ENCODE measurements at regions not wholly inside any gene's neighbourhood (a gene's known extent, or its start where the extent isn't known, plus 50 kb on each side); places are given as distances from the start of the nearest gene placed in this dataset.

DNA sequence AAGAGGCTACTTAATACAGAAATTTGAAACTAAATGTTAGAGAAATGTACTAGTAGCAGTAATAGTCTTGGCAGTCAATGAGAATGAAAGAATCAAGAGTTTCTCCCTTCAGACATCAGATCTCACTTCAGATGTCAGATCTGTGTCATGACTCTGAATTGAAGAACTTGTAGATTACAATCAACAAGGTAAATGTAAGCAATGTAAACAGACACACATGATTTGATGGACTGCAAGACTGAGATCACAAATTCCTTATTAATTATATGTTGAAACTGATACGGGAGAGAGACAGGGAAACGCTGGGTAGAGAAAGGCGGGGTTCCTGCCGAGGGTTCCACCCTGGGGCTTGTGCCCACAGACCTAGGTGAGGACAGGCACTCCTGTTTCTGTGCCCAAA is 65.5 kb upstream of the HHIP start:
- BruUV-seq (replicated peaks), result no TSS peak
- no peak overlapping the region for H3K4me2 ChIP-seq (ENCODE audit: low read depth, low read length)
- in situ Hi-C loops (cut with MboI; ENCODE audit: low sequenced_read_pairs), result no loop called here

More for the DNA sequence above, 65.5 kb upstream of the HHIP start:
- intact Hi-C loops (cut with micrococcal nuclease), result no loop called here
- Histone ChIP-seq H3K4ac (ENCODE audit: low read depth, low read length) (peak overlapping the region; percentile 61), H2BK20ac (ENCODE audit: low read depth, low read length) (peak overlapping the region; percentile 55), H3K9me1 (ENCODE audit: insufficient read depth, low read length) (no peaks in the 10 kb centered on the region), H3K18ac (ENCODE audit: low read depth, low read length) (no peak overlapping the region), H3K9ac (ENCODE audit: low read depth, low read length) (no peak overlapping the region), H3K4me1 (ENCODE audit: control insufficient read depth, insufficient read depth, low read length) (peaks cover 4% of the 10 kb centered on the region; the same call in 1 of the 2 replicates), H3K27me3 (ENCODE audit: control insufficient read depth, insufficient read depth, low read length) (no peaks in the 10 kb centered on the region), H4K91ac (ENCODE audit: insufficient read depth, low read depth, low read length) (peak overlapping the region; percentile 23; the same call in 1 of the 2 replicates), H2AFZ (replicated peaks; ENCODE audit: low read length, poor library complexity) (no peak overlapping the region), H3K27ac (ENCODE audit: insufficient read depth, low read length) (no peak overlapping the region), H4K5ac (ENCODE audit: low read depth, low read length) (no peak overlapping the region), H3K23ac (ENCODE audit: low read depth, low read length) (no peak overlapping the region), H3K56ac (ENCODE audit: extremely low read depth, insufficient read depth, low read length) (no peak overlapping the region), H2BK120ac (ENCODE audit: low read depth, low read length) (peak overlapping the region; percentile 71), H4K8ac (ENCODE audit: low read depth in 2 of 2, low read length in 2 of 2) (no peak overlapping the region; a peak in 1 of 4 replicates), H3K79me1 (ENCODE audit: low read depth in 1 of 2, low read length in 2 of 2) (no peaks in the 10 kb centered on the region), H3K4me3 (ENCODE audit: insufficient read depth, low read depth, low read length) (no peak overlapping the region), H2BK5ac (ENCODE audit: low read depth, low read length, poor library complexity, severe bottlenecking) (peak overlapping the region; percentile 64), H2AK9ac (replicated peaks; ENCODE audit: low read depth, low read length, poor library complexity) (peak overlapping the region; percentile 51), H2BK15ac (ENCODE audit: low read depth, low read length) (no peak overlapping the region; the same call in 2 of the 3 replicates), H4K20me1 (ENCODE audit: insufficient read depth, low read length) (no peaks in the 10 kb centered on the region), H3K9me3 (ENCODE audit: control insufficient read depth, insufficient read depth, low read length) (no peaks in the 10 kb centered on the region), H2AK5ac (ENCODE audit: low read depth, low read length) (peak overlapping the region; percentile 57; the same call in 1 of the 2 replicates), H3K36me3 (ENCODE audit: control insufficient read depth, insufficient read depth, low read length) (no peaks in the 10 kb centered on the region), H3K14ac (replicated peaks; ENCODE audit: low read depth, low read length) (peak overlapping the region; percentile 37; the same call in 1 of the 2 replicates)
- no peak for ATAC-seq (ENCODE audit: low read depth)
- dilution Hi-C loops (cut with HindIII; ENCODE audit: low sequenced_read_pairs, unreplicated experiment), result no loop called here
- no peak for DNase-seq
- ChIA-PET POLR2A (ENCODE audit: unreplicated experiment) (no interaction called here), CTCF (no interaction called here)
- TF ChIP-seq, protein P1, sequence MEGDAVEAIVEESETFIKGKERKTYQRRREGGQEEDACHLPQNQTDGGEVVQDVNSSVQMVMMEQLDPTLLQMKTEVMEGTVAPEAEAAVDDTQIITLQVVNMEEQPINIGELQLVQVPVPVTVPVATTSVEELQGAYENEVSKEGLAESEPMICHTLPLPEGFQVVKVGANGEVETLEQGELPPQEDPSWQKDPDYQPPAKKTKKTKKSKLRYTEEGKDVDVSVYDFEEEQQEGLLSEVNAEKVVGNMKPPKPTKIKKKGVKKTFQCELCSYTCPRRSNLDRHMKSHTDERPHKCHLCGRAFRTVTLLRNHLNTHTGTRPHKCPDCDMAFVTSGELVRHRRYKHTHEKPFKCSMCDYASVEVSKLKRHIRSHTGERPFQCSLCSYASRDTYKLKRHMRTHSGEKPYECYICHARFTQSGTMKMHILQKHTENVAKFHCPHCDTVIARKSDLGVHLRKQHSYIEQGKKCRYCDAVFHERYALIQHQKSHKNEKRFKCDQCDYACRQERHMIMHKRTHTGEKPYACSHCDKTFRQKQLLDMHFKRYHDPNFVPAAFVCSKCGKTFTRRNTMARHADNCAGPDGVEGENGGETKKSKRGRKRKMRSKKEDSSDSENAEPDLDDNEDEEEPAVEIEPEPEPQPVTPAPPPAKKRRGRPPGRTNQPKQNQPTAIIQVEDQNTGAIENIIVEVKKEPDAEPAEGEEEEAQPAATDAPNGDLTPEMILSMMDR (conservative IDR thresholded peaks at IDR 0.05; ENCODE audit: low read depth, low read length), result no peak
- no peak for TF ChIP-seq BHLHE40 (IDR thresholded peaks at IDR 0.05; ENCODE audit: low read depth, low read length)
- TF ChIP-seq RFX5 (IDR thresholded peaks at IDR 0.05; ENCODE audit: low read depth, low read length), result no peak
- no peak for TF ChIP-seq MAZ (IDR thresholded peaks at IDR 0.05; ENCODE audit: borderline replicate concordance, low read depth, low read length)
- no peak for TF ChIP-seq RCOR1 (IDR thresholded peaks at IDR 0.05; ENCODE audit: insufficient replicate concordance, low read length)
- TF ChIP-seq RAD21 (IDR thresholded peaks at IDR 0.05; ENCODE audit: low read length), result no peak
- no peak for TF ChIP-seq CHD1 (IDR thresholded peaks at IDR 0.05; ENCODE audit: low read depth, low read length)
- TF ChIP-seq, protein P2, sequence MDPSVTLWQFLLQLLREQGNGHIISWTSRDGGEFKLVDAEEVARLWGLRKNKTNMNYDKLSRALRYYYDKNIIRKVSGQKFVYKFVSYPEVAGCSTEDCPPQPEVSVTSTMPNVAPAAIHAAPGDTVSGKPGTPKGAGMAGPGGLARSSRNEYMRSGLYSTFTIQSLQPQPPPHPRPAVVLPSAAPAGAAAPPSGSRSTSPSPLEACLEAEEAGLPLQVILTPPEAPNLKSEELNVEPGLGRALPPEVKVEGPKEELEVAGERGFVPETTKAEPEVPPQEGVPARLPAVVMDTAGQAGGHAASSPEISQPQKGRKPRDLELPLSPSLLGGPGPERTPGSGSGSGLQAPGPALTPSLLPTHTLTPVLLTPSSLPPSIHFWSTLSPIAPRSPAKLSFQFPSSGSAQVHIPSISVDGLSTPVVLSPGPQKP (IDR thresholded peaks at IDR 0.05; ENCODE audit: borderline replicate concordance, low read depth, low read length), result no peak
- no peak for TF ChIP-seq POLR2A (IDR thresholded peaks at IDR 0.05; ENCODE audit: low read depth, low read length)
- TF ChIP-seq SMC3 (IDR thresholded peaks at IDR 0.05; ENCODE audit: low read depth, low read length), result no peak
- no peak for TF ChIP-seq MXI1 (IDR thresholded peaks at IDR 0.05; ENCODE audit: borderline replicate concordance, low read depth, low read length)
- TF ChIP-seq NFE2L2 (IDR thresholded peaks at IDR 0.05; ENCODE audit: low read depth, low read length), result no peak
- no peak for TF ChIP-seq CEBPB (IDR thresholded peaks at IDR 0.05; ENCODE audit: low read depth, low read length)
- TF ChIP-seq MAFK (IDR thresholded peaks at IDR 0.05; ENCODE audit: low read depth, low read length), result no peak
- TF ChIP-seq, protein P3, sequence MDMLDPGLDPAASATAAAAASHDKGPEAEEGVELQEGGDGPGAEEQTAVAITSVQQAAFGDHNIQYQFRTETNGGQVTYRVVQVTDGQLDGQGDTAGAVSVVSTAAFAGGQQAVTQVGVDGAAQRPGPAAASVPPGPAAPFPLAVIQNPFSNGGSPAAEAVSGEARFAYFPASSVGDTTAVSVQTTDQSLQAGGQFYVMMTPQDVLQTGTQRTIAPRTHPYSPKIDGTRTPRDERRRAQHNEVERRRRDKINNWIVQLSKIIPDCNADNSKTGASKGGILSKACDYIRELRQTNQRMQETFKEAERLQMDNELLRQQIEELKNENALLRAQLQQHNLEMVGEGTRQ (IDR thresholded peaks at IDR 0.05; ENCODE audit: low read depth, low read length), result no peak
- no peak for TF ChIP-seq FOS (IDR thresholded peaks at IDR 0.05; ENCODE audit: low read depth, low read length)
- WGBS, 2 experiments (ENCODE audit: extremely low coverage in 2 of 2, insufficient read length in 1 of 2), result no CpG with 5 or more reads among the region's 4 CpGs
